ENCODE measurements at regions not wholly inside any gene's neighbourhood (a gene's known extent, or its start where the extent isn't known, plus 50 kb on each side); places are given as distances from the start of the nearest gene placed in this dataset.

GRCh38 chr9:118609355-118610044, 759.7 kb downstream of the BRINP1 start:
- DNase-seq, result no peak

- DNase-seq, result no peak
These were observed 757.0 kb downstream of the BRINP1 start for GRCh38 chr9:118612201-118612600.

- DNase-seq, result no peak
These were observed 755.2 kb downstream of the BRINP1 start for GRCh38 chr9:118613996-118614395.

- no peak for DNase-seq
These were observed 751.2 kb downstream of the BRINP1 start for GRCh38 chr9:118618084-118618483.

GRCh38 chr9:118618849-118619248, 750.4 kb downstream of the BRINP1 start:
- DNase-seq, result no peak

GRCh38 chr9:118624608-118625007, 744.6 kb downstream of the BRINP1 start:
- no peak for DNase-seq

- DNase-seq, result no peak
These were observed 739.2 kb downstream of the BRINP1 start for GRCh38 chr9:118630079-118630478.

- no peak for DNase-seq
These were observed 738.2 kb downstream of the BRINP1 start for GRCh38 chr9:118630931-118631595.

- DNase-seq, result no peak
These were observed 737.3 kb downstream of the BRINP1 start for GRCh38 chr9:118631956-118632355.

GRCh38 chr9:118635416-118635815, 733.8 kb downstream of the BRINP1 start:
- no peak for DNase-seq

GRCh38 chr9:118637681-118638080, 731.6 kb downstream of the BRINP1 start:
- DNase-seq, result no peak

- DNase-seq, result no peak
These were observed 728.2 kb downstream of the BRINP1 start for GRCh38 chr9:118640836-118641560.

- no peak for DNase-seq
These were observed 726.1 kb downstream of the BRINP1 start for GRCh38 chr9:118643118-118643517.

- no peak for DNase-seq
These were observed 725.2 kb downstream of the BRINP1 start for GRCh38 chr9:118644066-118644465.

GRCh38 chr9:118647331-118647730, 721.9 kb downstream of the BRINP1 start:
- no peak for DNase-seq

- DNase-seq, result no peak
These were observed 718.8 kb downstream of the BRINP1 start for GRCh38 chr9:118650417-118650816.

GRCh38 chr9:118651511-118651910, 717.7 kb downstream of the BRINP1 start:
- DNase-seq, result no peak

GRCh38 chr9:118652258-118652657, 717.0 kb downstream of the BRINP1 start:
- no peak for DNase-seq

GRCh38 chr9:118652912-118653311, 716.3 kb downstream of the BRINP1 start:
- no peak for DNase-seq

- DNase-seq, result no peak
These were observed 710.2 kb downstream of the BRINP1 start for GRCh38 chr9:118659011-118659410.

- DNase-seq, result no peak
These were observed 703.9 kb downstream of the BRINP1 start for GRCh38 chr9:118665226-118665919.

GRCh38 chr9:118670011-118670953, 699.0 kb downstream of the BRINP1 start:
- DNase-seq, result no peak
